Stimulated activated naive CD4-positive, alpha-beta T cell treated with Interleukin-2 at 50 U/mL for 16 hours (primary cell): ENCODE measurements at regions not wholly inside any gene's neighbourhood (a gene's known extent, or its start where the extent isn't known, plus 50 kb on each side); places are given as distances from the start of the nearest gene placed in this dataset.

Experiments used
- DNase-seq: peaks from one replicate; lab custom pipeline; 2025; lab: John Stamatoyannopoulos, UW

DNA sequence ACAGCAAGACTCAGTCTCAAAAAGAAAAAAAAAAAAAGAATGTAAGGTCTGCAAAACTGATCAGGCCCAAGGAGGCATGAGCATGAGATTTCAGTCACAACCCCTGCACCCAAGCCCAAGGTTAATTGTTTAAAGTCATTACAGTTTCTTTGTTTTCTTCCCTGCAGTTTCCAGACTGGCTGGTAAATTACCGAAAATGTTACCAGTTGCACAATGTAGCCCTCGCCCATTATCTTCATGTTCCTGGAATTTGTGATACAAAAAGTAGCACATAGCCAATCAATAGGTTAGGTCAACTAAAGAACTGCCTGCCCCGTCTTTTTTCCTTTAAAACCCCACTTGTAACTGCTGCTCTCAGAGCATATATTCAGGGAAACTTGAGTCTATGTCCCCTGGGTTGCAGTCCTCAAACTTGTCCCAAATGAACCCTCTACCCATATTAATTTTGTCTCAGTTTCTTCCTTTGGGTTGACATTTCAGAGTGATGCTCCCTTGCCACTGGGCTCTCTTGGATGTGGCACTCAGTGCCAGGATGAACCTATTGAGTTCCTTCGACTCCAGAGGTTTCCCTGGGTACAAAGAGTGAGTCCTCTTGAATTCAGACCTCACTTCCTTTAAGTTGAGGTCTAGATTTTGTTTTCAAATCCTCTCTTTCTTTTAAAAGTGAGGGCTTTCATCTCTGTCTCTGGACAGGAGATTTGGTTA lies 216.2 kb upstream of the HS6ST1 start:
- DNase-seq: no peak

DNA sequence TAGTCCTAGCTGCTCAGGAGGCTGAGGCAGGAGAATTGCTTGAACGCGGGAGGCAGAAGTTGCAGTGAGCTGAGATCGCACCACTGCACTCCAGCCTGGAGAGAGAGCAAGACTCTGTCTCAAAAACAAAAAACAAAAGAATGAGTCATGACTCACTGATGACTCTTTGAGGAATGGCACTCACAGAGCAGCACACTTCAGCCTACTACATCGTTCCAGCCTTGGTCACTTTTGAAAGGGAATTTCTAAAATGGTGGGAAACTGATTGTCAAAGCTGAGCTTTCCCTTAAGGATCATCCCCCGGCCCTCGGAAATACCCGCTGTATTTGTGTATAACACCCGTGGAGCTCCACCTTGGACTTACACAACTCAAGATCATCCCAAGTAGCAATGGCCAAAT lies 217.3 kb upstream of the HS6ST1 start:
- no peak for DNase-seq

DNA sequence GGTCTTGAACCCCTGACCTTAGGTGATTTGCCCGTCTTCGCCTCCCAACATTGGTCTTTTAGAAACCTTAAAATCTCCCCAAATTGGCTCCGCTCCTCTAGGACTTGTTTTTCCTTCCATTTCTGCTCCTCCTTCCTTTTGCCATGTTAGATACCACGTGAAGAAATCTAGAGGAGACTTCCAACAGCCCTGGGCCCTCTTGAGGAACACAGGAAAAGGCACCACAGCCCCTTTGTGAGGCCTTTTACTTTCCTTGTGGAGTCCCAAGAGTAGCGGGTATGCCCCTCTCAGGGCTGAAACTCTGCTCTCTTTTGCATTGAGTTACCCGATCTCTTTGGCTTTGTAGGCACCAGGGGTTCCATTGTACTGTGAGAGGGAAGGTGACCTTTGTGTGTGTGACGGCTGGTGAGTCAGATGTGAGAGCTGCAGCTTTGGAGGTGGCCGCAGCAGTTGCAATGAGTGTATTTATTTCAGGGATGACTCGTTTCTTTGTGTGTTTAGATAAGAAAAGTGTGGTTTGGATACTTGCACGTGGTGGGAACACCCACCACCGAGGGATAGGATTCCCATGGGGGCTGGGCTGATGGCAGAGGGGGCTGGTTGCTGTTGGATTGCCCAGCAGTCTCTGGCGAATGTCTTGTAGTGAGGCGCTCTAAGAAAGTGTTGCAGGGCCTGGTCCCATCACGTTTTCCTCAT lies 218.4 kb upstream of the HS6ST1 start:
- no peak for DNase-seq

DNA sequence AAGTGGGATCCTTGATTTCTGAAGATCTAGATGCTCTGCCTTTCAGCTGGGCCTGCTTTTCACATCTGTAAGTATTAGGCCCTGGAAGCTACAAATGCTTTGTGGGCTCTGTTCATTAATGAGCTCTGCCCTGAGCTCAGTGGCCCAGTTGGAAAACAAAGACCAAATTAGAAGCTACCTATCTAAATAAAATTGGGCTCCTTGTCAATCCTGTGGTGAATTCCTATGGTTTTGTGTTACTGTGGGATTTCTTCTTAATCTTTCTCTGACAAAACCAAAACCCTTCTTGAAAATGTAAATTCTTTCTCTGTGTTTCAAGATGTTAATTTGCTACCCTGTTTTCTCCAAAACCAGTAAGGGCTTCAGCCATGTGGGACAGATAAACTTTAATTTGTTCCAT lies 219.0 kb upstream of the HS6ST1 start:
- no peak for DNase-seq

DNA sequence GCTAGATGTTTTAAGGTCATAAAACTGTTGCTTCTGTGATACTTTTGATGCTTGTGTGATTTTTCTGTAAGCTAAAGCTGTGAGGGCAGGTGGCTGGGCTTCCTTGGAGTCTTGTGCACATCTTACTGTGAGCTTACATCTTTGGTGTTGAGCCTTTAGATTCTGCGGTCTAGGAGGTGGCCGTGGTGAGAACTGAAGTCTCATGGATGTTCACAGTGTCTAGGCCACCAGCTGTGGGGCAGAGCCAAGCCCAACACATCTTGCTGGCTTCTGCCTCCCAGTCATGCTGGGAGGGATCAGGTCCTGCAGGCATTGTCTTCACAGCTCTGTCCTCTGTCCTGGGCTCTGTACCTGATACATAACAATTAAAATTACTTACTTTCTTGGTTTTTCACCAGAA lies 219.7 kb upstream of the HS6ST1 start:
- no peak for DNase-seq

DNA sequence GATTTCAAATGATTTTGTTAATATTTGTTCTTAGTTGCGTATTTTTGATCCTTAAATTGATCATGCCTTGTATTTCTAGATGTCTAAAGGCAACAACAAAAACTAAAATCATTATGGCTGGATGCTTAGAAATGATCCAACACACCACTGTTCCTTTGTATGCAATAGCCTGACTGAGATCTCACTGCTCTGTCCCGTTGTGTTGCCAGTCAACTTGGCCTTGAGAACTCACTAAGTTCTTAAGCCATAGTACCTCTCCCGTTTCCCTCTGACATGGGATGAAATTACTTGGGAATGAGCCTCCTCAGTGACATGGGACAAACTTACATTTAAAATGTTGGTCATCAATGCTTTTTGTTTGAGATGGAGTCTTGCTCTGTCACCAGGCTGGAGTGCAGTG lies 222.0 kb upstream of the HS6ST1 start:
- DNase-seq: no peak

DNA sequence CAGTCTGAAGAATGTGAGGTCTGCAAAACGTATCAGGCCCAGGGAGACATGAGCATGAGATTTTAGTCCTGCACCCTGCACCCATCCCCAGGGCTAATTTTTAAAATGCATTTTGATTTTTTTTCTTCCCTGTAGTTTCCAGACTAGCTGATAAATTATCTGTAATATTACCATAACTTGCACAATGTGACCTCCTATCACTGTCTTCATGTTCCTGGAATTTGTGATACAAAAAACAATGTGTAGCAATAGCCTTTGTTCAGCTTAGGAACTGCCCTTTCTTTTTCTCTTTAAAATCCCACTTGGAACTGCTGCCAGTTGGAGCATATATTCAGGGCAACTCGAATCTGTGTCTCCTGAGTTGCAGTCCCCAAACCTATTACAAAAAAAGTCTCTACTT lies 222.8 kb upstream of the HS6ST1 start:
- no peak for DNase-seq

DNA sequence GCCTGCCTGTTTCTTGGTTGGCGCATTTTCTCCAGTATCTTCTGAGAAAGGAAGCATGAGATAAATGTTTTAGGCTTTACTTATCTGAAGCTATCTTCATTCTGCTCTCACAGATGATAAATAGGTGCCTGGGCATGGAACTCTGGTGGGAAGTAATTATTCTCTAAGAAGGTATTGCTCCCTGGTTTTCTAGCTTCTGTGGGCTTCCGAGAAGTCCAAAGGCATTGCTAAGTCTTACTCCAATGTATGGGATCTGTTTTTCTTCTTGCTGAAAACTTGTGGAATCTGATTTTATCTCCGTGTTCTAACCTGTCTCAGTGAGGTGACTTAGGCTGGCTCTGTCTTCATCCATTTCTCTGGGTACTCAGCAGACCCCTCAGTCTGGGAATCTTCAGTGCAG lies 224.4 kb upstream of the HS6ST1 start:
- DNase-seq: no peak

DNA sequence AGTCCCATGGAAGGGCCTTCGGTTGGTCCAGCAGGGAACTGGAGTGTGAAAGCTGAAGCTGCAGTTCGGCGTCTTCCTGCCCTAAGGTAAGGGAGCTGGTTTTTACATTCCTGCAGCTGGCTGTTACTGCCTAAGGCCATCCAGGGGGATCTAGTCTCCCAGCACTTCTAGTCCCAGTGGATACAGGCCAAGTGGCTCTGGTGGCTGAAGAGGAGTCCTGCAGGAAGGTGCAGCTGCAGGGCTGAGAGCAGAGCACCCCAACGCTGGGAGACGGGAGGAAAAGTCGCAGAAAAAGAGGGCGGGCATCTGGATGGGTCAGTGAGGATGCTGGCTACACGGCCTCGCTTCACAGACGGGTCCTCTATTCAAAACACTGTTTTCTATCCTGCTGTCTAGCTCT lies 225.0 kb upstream of the HS6ST1 start:
- no peak for DNase-seq

DNA sequence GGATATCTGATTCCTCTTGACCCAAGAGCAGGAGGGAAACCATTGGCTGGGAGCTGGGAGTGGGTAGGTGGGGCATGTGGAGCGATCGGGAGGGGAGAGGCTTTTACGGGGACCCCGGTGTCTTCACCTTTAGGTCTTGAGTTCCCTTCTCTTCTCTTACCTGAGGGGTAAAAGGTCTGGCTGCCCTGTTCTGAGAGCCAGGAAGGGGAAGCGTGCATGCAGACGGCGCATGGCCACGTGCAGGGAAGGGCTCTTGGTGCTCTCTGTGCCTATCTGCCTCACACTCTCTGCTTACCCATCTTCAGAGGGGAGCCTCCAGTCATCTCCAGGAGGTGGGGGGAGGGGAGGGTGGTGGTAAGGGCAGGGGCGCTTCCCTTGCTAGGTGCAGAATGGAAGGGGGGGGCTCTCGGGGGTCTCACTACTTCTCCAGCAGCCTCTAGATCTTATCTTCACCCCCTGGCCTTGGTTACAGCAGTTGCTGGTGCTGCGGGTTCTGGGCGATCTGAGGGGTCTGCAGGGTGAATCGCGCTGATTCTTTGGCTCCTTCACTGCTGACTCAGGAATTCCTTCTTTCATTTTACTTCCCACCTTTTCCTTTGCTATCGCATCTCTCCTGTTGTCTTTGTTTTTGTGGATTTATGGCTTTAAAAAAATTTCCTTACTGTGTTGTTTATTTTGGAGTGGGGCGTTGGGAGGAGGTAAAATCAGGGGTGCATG lies 225.8 kb upstream of the HS6ST1 start:
- no peak for DNase-seq

DNA sequence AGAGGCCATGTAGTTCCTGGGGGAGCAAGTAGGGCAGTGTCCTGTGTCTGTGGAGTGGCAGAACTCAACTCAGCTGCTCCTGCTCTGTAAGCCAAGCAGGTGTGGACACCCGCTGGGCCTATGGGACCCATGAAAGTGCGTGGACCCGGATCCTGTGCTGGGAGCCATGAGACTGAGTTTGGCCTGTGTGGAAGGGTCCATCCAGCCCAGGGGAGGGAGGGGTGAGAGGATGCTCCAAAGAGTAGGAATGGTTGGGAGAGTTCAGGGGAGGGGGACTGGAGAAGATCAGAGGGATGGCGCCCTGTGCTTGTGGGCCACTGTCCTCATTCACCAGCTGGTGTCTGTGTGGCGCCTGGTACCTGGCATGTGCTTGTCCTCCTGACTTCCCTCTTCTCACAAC lies 226.4 kb upstream of the HS6ST1 start:
- DNase-seq: no peak

DNA sequence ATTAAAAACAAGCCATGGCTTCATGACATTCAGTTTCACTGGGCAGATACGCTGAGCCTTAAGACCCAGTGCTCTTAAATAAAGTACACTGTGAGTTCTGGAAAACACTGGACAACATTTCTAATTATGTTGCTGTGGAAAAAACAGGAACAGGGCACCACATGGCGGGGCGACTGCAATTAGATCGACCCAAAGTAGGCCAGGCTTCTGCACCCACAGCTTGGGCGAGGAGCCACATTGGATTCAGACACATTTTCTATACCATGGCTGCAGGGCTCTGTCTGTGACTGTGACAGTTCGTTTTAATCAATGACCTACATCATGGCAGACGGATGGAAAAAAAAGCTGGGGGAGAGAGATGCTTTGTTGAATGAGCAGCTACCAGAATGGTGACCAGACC lies 227.2 kb upstream of the HS6ST1 start:
- no peak for DNase-seq

DNA sequence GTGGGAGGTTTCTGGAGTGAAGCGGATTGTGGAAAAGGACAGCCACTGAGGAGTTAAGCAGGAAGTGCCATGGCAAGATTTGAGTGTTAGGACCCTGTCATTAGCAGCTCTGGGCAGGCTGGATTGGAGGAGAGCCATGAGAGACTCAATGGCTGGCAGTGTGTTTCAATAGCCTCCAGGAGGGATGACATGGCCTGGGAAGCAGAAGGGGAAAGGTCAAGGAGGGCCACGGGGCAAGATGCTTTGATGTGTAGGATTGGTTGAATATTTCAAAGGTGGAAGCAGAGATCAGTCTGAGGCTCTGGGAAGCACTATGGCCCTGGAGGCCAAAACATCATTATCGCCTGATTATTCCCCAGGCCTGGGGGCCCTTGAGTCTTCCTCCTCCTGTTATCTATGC lies 229.0 kb upstream of the HS6ST1 start:
- no peak for DNase-seq

DNA sequence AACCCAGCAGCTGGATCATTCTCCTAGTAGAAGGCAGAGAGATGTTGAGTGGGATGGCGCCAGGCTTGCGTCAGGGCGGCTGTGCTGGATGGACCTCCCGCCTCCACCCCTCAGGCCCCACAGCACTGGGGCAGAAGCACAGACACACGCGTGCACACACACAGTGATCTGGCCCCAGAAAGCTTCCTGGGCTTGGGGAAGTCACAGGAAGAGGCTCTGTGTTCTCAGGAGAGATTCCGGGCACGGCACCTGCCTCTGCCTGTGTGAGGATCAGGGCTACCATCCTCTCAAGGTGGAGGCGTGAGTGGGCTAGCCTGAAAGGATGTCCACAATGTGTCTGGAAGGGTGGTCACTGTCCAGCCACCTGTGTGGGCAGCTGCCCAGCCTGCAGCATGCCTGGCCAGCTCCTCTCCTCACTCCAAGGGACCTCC lies 229.8 kb upstream of the HS6ST1 start:
- DNase-seq: no peak

DNA sequence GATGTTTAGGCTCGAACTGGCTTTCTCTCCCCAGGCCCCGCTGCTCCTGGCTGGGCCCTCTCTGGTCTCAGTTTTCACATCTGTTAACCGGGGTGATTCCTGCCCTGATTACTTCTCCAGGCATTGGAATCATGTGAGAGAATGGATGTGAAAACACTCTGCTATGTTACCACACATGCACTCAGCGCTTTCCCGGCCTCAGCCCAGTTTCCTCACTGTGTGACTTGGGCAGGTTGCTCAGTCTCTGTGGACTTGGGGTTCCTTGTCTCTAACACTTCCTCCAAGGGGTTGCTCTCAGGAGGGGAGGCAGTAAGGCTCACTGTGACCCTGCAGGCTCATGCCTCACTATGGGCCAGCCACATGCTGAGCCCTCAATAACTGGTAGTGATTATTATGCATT lies 230.4 kb upstream of the HS6ST1 start:
- no peak for DNase-seq

DNA sequence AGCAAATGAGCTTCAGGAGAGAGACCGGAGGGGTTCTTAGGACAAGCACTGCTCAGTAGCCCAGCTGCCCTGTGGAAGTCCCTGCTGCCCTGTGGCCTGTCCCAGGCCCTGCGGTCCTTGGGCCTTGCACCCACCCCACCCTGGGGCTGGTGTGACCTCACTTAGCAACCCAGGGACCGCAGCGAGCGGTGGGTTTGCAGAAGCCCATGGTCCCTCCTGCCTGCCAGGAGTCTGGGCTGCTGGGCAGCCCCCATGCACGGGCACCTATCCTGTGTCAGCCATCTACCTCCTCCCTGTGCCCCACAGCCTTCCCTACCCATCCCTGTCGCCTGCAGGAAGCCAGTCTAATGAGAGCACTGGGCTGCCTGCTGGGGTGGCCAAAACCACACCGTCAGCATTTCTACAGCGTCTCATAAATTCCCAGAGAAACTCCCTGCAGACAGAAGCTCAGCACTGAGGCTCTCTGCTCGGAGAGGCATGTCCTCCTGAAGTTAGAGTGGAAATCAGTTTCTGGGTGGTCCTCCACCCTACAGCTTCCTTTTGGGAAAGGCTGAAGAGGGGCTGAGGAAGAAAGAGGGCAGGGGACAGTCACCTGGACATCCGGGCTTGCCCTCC lies 231.1 kb upstream of the HS6ST1 start:
- no peak for DNase-seq

DNA sequence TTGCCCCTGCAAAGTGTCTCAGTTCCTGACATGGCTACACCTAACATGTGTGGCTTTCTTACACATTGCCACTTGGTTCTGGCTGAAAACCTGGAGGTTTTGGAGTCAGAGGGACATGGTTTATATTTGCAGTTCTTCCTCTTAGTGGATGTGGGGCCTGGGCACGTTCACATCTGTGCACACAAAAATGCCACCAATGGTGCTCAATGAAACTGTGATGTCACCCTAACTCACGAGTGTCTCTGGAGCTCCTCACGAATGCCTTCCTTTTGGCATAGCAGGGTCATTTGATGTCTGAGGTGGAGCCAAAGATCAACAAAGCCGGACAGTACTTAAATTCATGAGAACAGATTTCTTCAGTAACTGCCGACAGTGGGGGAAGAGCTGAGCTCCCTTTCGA lies 231.7 kb upstream of the HS6ST1 start:
- DNase-seq: no peak

DNA sequence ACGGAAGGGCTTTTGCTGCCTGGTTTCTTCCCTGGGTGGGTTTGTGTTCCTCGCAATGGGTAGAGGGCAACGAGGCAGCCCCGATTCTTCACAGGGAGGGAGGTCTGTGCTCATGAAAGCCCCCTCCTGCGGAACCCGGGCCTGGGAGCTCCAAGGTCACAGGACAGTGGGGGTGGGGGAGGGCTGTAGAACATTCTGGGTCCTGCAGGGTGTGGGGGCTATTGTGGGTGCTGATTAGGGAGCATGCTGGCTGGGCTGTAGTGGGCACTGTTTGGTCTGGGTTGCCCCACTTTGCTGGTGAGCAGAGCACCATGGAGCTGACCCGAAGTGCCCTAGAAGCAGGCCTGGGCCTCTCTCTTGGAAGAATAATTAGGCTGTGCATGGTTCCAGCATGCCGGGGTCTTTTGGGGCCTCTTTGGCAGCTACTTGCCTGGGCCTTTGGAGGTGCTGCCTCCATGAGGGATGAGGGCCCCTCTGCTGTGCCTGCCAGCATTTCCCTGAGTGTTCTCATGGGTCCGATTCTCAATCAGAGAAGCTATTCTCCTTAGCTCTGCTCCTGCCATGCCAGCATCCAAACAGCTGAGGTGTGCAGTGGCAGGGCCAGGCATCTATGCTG lies 232.2 kb upstream of the HS6ST1 start:
- DNase-seq: no peak

DNA sequence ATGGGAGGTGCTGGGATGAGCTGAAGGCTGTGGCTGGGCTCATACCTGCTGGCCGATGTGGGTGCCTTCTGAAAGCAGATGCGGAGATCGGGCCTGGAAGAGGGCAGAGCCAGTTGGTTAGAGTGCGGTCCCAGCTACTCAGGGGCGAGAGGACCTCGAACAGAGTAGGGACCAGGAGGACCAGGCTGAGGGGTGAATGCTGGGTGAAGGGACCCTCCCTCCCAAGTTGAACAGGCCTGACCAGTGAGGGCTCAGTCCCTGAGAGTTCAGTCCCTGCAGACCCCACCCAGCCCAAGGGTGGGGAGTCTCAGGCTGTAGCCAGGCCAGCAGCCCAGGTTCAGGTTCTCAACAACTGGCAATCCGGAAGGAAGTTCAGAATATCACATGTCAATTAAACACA lies 232.8 kb upstream of the HS6ST1 start:
- no peak for DNase-seq

DNA sequence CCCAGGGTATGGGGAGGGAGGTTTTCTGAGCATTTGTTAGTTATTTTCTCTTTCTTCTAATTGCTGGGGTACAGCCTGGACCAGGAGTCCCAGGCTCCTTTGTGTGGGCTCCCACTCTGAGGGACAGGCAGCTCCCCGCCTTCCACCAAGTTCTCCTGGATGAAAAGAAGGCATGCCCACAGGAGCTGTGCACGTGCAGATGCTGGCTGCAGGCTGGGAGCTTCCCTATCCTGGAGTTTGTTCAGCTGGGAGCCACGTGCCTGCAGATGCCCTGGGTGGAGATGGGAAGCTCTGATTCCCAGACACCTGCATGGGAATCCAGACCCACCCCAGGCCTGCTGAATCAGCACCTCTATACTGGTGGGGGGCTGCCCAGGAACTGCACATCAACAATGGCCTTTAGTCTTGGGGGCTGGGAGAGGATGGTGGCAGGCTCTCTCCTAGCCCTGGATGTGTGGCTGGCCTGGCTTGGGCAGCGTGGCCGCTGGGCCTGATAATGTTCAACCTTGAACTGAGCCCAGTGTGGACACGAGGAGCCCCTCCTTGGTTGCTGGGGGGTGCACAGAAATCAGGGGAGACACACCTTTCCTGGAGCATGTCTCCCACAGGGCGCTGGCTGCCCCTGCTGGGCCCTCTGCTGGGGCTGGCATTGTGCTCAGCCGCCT lies 233.6 kb upstream of the HS6ST1 start:
- DNase-seq: no peak

DNA sequence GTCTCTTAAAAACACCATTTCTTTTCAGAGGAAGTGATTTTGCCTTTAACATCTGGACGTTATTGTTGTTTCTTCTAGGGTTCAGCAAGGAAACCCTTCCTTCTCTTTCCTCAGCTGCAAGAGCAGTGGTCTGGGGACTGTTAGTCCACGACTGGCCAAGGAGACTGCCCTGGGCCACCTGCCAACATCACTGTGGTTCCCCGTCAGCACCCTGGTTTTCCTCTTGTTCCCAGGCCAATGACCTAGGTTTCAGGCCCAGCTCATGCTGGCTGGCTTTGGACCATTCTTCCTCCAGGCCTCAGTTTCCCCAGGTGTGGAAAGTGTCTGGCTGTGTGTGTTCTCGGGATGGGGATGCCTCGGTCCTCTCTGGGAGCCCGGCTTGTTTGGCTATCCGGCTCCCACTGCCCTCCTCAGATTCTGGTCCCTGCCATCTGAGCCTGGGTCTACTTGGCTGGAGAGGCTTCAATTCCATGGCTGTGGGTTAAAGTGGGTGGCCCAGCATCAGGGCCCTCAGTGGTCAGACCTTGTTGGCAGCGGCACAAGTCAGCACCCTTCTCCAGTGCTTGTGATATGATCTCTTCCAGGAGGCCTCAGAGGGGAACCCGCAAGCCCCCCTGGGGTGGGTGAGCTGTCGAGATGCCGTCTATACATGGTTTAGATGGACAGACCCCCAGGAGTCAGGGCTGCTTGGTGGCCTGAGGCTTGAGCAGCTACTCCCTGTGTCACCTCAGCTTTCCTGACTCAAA lies 234.3 kb upstream of the HS6ST1 start:
- DNase-seq: no peak
